SK-N-SH (cell line): ENCODE measurements at regions not wholly inside any gene's neighbourhood (a gene's known extent, or its start where the extent isn't known, plus 50 kb on each side); places are given as distances from the start of the nearest gene placed in this dataset.

ENCODE experiments used
- CTCF ChIA-PET: fragments of 300-600, 350-600 bp; formaldehyde crosslinking; extraction: SDS; loops from one replicate; lab custom pipeline; 2021; lab: Yijun Ruan, JAX
- POLR2A ChIA-PET: fragments of 350-600 bp; sonication (Branson Sonifier 250); formaldehyde crosslinking; extraction: SDS; loops from one replicate; lab custom pipeline; 2020; ENCODE audit warnings: antibody characterized with exemption, inconsistent platforms; lab: Yijun Ruan, JAX
- DNase-seq: peaks from one replicate; pipeline ENCODE4 v3.0.0; 2012
- H2AFZ ChIP-seq: fragments of 200-600 bp; sonication (generic); 2 replicates; pipeline ENCODE4 v1.8.1; 2016; ENCODE audit warnings: antibody characterized with exemption, mild to moderate bottlenecking, low read depth
- H3F3A ChIP-seq: fragments of 200-600 bp; sonication (generic); replicated peaks from 2 replicates; pipeline ENCODE3; 2016; ENCODE audit warnings: antibody characterized with exemption, mild to moderate bottlenecking; ENCODE audit not compliant: insufficient read depth
- H3K27ac ChIP-seq, 2 experiments: fragments of 200-500 bp in 1 of 2; fragments of 200-600 bp in 1 of 2; sonication (Bioruptor generic) in 1 of 2; sonication (generic), shearing (Covaris generic) in 1 of 2; 2 replicates each; pipeline versions ENCODE4 v1.5.1 to v1.6.1; 2014 to 2016; ENCODE audit warnings: low read depth in 2 of 2, inconsistent platforms in 1 of 2, low read length in 1 of 2, mild to moderate bottlenecking in 1 of 2, mixed read lengths in 1 of 2
- H3K27me3 ChIP-seq: fragments of 200-600 bp; sonication (generic), shearing (Covaris generic); 2 replicates; pipeline ENCODE4 v1.6.1; 2016; ENCODE audit warnings: mixed run types; ENCODE audit not compliant: insufficient read depth
- H3K36me3 ChIP-seq, 2 experiments: fragments of 200-500 bp in 1 of 2; fragments of 200-600 bp in 1 of 2; sonication (Bioruptor generic) in 1 of 2; sonication (generic) in 1 of 2; replicated peaks in 1 of 2; 2 replicates each; pipeline versions ENCODE3 to v1.5.1; 2014 to 2016; ENCODE audit warnings: low read length in 1 of 2, mild to moderate bottlenecking in 1 of 2; ENCODE audit not compliant: insufficient read depth in 2 of 2, control insufficient read depth in 1 of 2
- H3K4me1 ChIP-seq, 2 experiments: fragments of 200-500 bp in 1 of 2; fragments of 200-600 bp in 1 of 2; sonication (Bioruptor generic) in 1 of 2; sonication (generic), shearing (Covaris generic) in 1 of 2; 2 replicates each; pipeline versions ENCODE4 v1.5.1 to v1.6.1; 2014 to 2016; ENCODE audit warnings: low read depth in 1 of 2, low read length in 1 of 2, mixed run types in 1 of 2; ENCODE audit not compliant: insufficient read depth in 2 of 2, control insufficient read depth in 1 of 2
- H3K4me2 ChIP-seq: fragments of 200-600 bp; sonication (generic), shearing (Covaris generic); 2 replicates; pipeline ENCODE4 v1.6.1; 2017; ENCODE audit warnings: mixed run types
- H3K4me3 ChIP-seq, 2 experiments: fragments of 200-500 bp in 1 of 2; fragments of 200-600 bp in 1 of 2; sonication (Bioruptor generic) in 1 of 2; sonication (generic), shearing (Covaris generic) in 1 of 2; 2 replicates each; pipeline versions ENCODE4 v1.5.1 to v1.8.1; 2014 to 2016; ENCODE audit warnings: low read depth in 2 of 2, inconsistent platforms in 1 of 2, low read length in 1 of 2, mild to moderate bottlenecking in 1 of 2, mixed read lengths in 1 of 2, moderate library complexity in 1 of 2
- H3K79me2 ChIP-seq: fragments of 200-600 bp; sonication (generic); 2 replicates; pipeline ENCODE4 v1.8.1; 2017; ENCODE audit warnings: mild to moderate bottlenecking; ENCODE audit not compliant: insufficient read depth
- H3K9ac ChIP-seq: fragments of 200-600 bp; sonication (generic); 2 replicates; pipeline ENCODE4 v1.6.1; 2017; ENCODE audit warnings: mixed run types
- H3K9me2 ChIP-seq: fragments of 200-600 bp; sonication (generic); 2 replicates; pipeline ENCODE4 v1.6.1; 2017; ENCODE audit warnings: mixed run types
- H3K9me3 ChIP-seq: fragments of 200-600 bp; sonication (generic); 2 replicates; pipeline ENCODE4 v1.6.1; 2017; ENCODE audit warnings: mixed run types, mild to moderate bottlenecking, moderate library complexity
- H4K20me1 ChIP-seq: fragments of 200-600 bp; sonication (generic); 2 replicates; pipeline ENCODE4 v1.6.1; 2017; ENCODE audit warnings: mild to moderate bottlenecking, mixed run types; ENCODE audit not compliant: insufficient read depth
- CTCF ChIP-seq: fragments of 200-600 bp; sonication (generic); IDR thresholded peaks from 2 replicates; pipeline ENCODE4 v1.6.1; 2017; ENCODE audit warnings: antibody characterized with exemption, mild to moderate bottlenecking, moderate library complexity
- EP300 ChIP-seq, 2 experiments: IDR thresholded peaks; 2 replicates each; pipeline versions ENCODE4 v1.4.0 to v1.6.1; 2012; ENCODE audit warnings: borderline replicate concordance in 1 of 2, low read depth in 1 of 2, low read length in 1 of 2
- FOXJ3 ChIP-seq: sonication (generic); formaldehyde crosslinking; IDR thresholded peaks from 2 replicates; pipeline ENCODE4 v1.5.1; 2020; ENCODE audit warnings: mild to moderate bottlenecking, missing genetic modification reagents
- IRF3 ChIP-seq: fragments of 150-350 bp; IDR thresholded peaks from 2 replicates; pipeline ENCODE4 v1.6.1; 2016; ENCODE audit warnings: mild to moderate bottlenecking, low read depth, low read length
- JUND ChIP-seq: IDR thresholded peaks from 2 replicates; pipeline ENCODE4 v1.4.0; 2012
- MAX ChIP-seq: IDR thresholded peaks from 2 replicates; pipeline ENCODE4 v1.4.0; 2012; ENCODE audit warnings: low read depth
- MXI1 ChIP-seq: IDR thresholded peaks from 2 replicates; pipeline ENCODE4 v1.6.1; 2012; ENCODE audit warnings: mild to moderate bottlenecking, low read depth, low read length, improper control_type of control experiment
- NFIC ChIP-seq: IDR thresholded peaks from 2 replicates; pipeline ENCODE4 v1.4.0; 2012; ENCODE audit warnings: borderline replicate concordance
- PBX3 ChIP-seq: IDR thresholded peaks from 2 replicates; pipeline ENCODE4; 2012
- POLR2AphosphoS5 ChIP-seq: IDR thresholded peaks from 2 replicates; pipeline ENCODE4 v1.6.1; 2012; ENCODE audit warnings: low read depth, low read length
- RAD21 ChIP-seq: IDR thresholded peaks from 2 replicates; pipeline ENCODE4 v1.6.1; 2012; ENCODE audit warnings: mild to moderate bottlenecking, low read length
- RCOR1 ChIP-seq: fragments of 150-350 bp; IDR thresholded peaks from 2 replicates; pipeline ENCODE4 v1.6.1; 2017; ENCODE audit warnings: antibody characterized with exemption, low read length
- RFX5 ChIP-seq: IDR thresholded peaks from 2 replicates; pipeline ENCODE4 v1.6.1; 2012; ENCODE audit warnings: mild to moderate bottlenecking, improper control_type of control experiment, low read length
- SMC3 ChIP-seq: IDR thresholded peaks from 2 replicates; pipeline ENCODE4 v1.6.1; 2012; ENCODE audit warnings: low read depth, low read length, improper control_type of control experiment
- TEAD4 ChIP-seq: IDR thresholded peaks from 2 replicates; pipeline ENCODE4 v1.4.0; 2012; ENCODE audit warnings: mild to moderate bottlenecking, borderline replicate concordance; ENCODE audit not compliant: insufficient read depth
- YY1 ChIP-seq: IDR thresholded peaks from 2 replicates; pipeline ENCODE4 v1.4.0; 2012; ENCODE audit warnings: low read depth, mild to moderate bottlenecking
- WGBS: methylation state at CpG from one replicate; pipeline ENCODE4 v1.1.6; 2017; ENCODE audit warnings: low lambda C conversion rate; 5-methylcytosine and 5-hydroxymethylcytosine counted together

GRCh38 chr12:86367137-86367536 lies 110.9 kb upstream of the MGAT4C start:
- Histone ChIP-seq H3K27me3 (no peaks in the 10 kb centered on the region), H3K4me1 (no peaks in the 10 kb centered on the region; a peak in 1 of 4 replicates), H3K4me3 (no peak overlapping the region), H3K79me2 (no peaks in the 10 kb centered on the region), H2AFZ (no peak overlapping the region), H3K36me3 (no peaks in the 10 kb centered on the region), H3K9me3 (no peaks in the 10 kb centered on the region), H3F3A (no peaks in the 10 kb centered on the region), H3K9ac (no peak overlapping the region), H4K20me1 (no peaks in the 10 kb centered on the region), H3K9me2 (no peaks in the 10 kb centered on the region; the same call in 1 of the 2 replicates), H3K4me2 (no peak overlapping the region), H3K27ac (no peak overlapping the region)
- ChIA-PET POLR2A (no interaction called here), CTCF (interaction anchor here (1.1 kb wide), 1 partner anchor 57 kb away, joined by 3 read pairs; no protein-coding TSS in a partner anchor)
- no peak for DNase-seq
- 89% methylated on average over 2 of the region's 2 CpGs for WGBS
- TF ChIP-seq POLR2AphosphoS5 (no peak), SMC3 (no peak), MXI1 (no peak), EP300 (IDR thresholded peaks at IDR 0.05; ENCODE audit: borderline replicate concordance in 1 of 2, low read depth in 1 of 2, low read length in 1 of 2) (no peak), PBX3 (no peak), RAD21 (no peak), RCOR1 (no peak), RFX5 (no peak), IRF3 (no peak), MAX (no peak), TEAD4 (no peak), YY1 (no peak), CTCF (no peak), NFIC (no peak)

- Histone ChIP-seq H3K79me2 (no peaks in the 10 kb centered on the region), H3K9me2 (no peaks in the 10 kb centered on the region; the same call in 1 of the 2 replicates), H3K27me3 (no peaks in the 10 kb centered on the region), H3K9me3 (no peaks in the 10 kb centered on the region), H3K36me3 (no peaks in the 10 kb centered on the region), H2AFZ (no peak overlapping the region), H3K4me3 (no peak overlapping the region), H4K20me1 (no peaks in the 10 kb centered on the region), H3F3A (no peaks in the 10 kb centered on the region), H3K4me1 (no peaks in the 10 kb centered on the region), H3K27ac (no peak overlapping the region), H3K9ac (no peak overlapping the region), H3K4me2 (no peak overlapping the region)
- DNase-seq, result peak; percentile 1
- CTCF ChIA-PET, result no interaction called here
- WGBS, result 31% methylated on average over 2 of the region's 2 CpGs
- POLR2A ChIA-PET, result no interaction called here
- TF ChIP-seq FOXJ3 (CRISPR knock-in tag), result no peak
- TF ChIP-seq JUND, result no peak
Measured at GRCh38 chr12:86349196-86349595, 93.0 kb upstream of the MGAT4C start.
